H1 (cell line): ENCODE measurements at regions not wholly inside any gene's neighbourhood (a gene's known extent, or its start where the extent isn't known, plus 50 kb on each side); places are given as distances from the start of the nearest gene placed in this dataset.

ENCODE experiments used
- ATF2 ChIP-seq: IDR thresholded peaks from 2 replicates; pipeline ENCODE4 v1.6.1; 2012; ENCODE audit warnings: low read length, inconsistent platforms
- BCL11A ChIP-seq, 2 experiments: IDR thresholded peaks; one replicate each; pipeline ENCODE4 v1.6.1; 2011; ENCODE audit warnings: low read depth in 2 of 2, low read length in 2 of 2, mild to moderate bottlenecking in 2 of 2
- E2F6 ChIP-seq: IDR thresholded peaks from 2 replicates; pipeline ENCODE4 v1.6.1; 2012; ENCODE audit warnings: inconsistent platforms
- SIRT6 ChIP-seq: IDR thresholded peaks from one replicate; pipeline ENCODE4 v1.7.1; 2012; ENCODE audit warnings: low read length, inconsistent platforms
- SRF ChIP-seq: IDR thresholded peaks from 2 replicates; pipeline ENCODE4 v1.6.1; 2011; ENCODE audit warnings: mild to moderate bottlenecking, low read depth, low read length, moderate library complexity
- TBP ChIP-seq: IDR thresholded peaks from 2 replicates; pipeline ENCODE4 v1.6.1; 2011; ENCODE audit warnings: low read depth, low read length, improper control_type of control experiment
- TCF12 ChIP-seq: IDR thresholded peaks from 2 replicates; pipeline ENCODE4 v1.6.1; 2011; ENCODE audit warnings: low read depth, mild to moderate bottlenecking, low read length

DNA sequence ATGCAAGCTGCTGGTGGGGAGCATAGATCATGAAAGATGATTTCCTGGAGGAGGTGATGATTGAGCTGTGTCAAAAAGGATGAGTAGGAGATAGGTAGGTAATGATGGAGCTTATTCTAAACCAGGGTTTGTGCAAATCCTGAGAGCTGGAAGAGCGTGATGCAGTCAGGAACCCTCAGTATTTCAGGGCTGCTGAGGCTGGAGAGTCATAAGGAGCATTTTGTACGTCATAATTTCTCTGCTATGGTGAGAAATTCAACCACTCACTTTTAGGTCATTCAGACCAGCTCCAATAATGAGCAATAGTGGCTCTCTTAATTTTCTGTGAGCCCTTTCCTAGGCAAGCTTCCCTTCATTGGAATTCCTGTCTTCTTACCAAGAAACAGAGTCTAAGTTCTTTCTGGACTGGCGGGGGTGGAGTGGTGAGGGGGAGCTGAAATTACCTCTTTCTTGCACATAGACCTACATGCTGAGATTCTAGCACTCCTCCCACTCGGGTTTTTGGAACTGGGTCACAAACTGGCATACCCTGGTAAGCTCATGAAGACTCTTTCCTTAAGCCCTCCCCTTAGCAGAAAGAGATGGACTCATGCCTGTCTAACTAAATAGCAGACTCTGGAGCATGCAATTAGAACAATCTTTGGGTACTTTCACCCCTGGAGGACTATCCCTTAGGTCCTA, 62.2 kb upstream of the MYCBP2 start (continued):
- TF ChIP-seq ATF2 (no peak), BCL11A (IDR thresholded peaks at IDR 0.05; ENCODE audit: low read depth in 2 of 2, low read length in 2 of 2) (no peak), SIRT6 (no peak), SRF (no peak), TBP (no peak), TCF12 (no peak), E2F6 (no peak)
